BLaER1 (cell line): ENCODE measurements at regions not wholly inside any gene's neighbourhood (a gene's known extent, or its start where the extent isn't known, plus 50 kb on each side); places are given as distances from the start of the nearest gene placed in this dataset.

Experiments used
- H3K27ac ChIP-seq: shearing (Covaris generic); formaldehyde crosslinking; 2 replicates; pipeline ENCODE4 v1.8.1; 2022
- H3K27me3 ChIP-seq: shearing (Covaris generic); formaldehyde crosslinking; 2 replicates; pipeline ENCODE4 v1.8.1; 2022
- H3K36me3 ChIP-seq: shearing (Covaris generic); formaldehyde crosslinking; 2 replicates; pipeline ENCODE4 v1.8.1; 2022
- H3K4me1 ChIP-seq: shearing (Covaris generic); formaldehyde crosslinking; 2 replicates; pipeline ENCODE4 v1.8.1; 2022
- H3K4me2 ChIP-seq: shearing (Covaris generic); formaldehyde crosslinking; 2 replicates; pipeline ENCODE4 v1.8.1; 2022
- H3K4me3 ChIP-seq: shearing (Covaris generic); formaldehyde crosslinking; 2 replicates; pipeline ENCODE4 v1.8.1; 2022
- H3K9ac ChIP-seq: shearing (Covaris generic); formaldehyde crosslinking; 2 replicates; pipeline ENCODE4 v1.8.1; 2022
- H3K9me3 ChIP-seq: shearing (Covaris generic); formaldehyde crosslinking; 2 replicates; pipeline ENCODE4 v1.8.1; 2022
- H4K20me1 ChIP-seq: shearing (Covaris generic); formaldehyde crosslinking; 2 replicates; pipeline ENCODE4 v1.8.1; 2022
- Cebpa-rat ChIP-seq: shearing (Covaris generic); IDR thresholded peaks from 2 replicates; pipeline ENCODE4 v1.8.1; 2022

DNA sequence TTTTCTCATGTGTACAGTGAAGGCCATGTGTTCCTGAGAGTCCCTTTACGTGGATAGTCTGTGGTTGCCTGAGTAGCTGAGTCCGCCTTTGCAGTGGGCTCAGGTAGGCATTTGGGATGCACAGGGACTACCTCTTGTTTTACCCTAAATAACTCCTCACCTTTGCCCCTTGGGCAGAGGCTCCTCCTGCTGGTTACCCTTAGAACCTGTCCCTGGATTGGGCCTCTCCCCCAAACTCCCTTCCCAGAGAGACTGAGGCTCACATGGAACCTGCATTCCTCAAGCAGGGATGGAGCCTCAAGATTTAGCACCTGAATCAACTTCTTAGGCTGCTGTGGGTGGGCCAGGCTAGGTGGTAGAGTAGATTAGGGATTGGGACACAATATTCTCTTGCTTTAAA, 111.7 kb downstream of the FOXD2 start:
- no peaks in the 10 kb centered on the region for H4K20me1 ChIP-seq
- peaks cover 19% of the 10 kb centered on the region; the same call in 1 of the 2 replicates for H3K4me1 ChIP-seq
- H3K4me3 ChIP-seq, result no peak overlapping the region
- no peaks in the 10 kb centered on the region for H3K9me3 ChIP-seq
- H3K27ac ChIP-seq, result no peak overlapping the region
- no peaks in the 10 kb centered on the region for H3K36me3 ChIP-seq
- no peak overlapping the region for H3K9ac ChIP-seq
- no peak for TF ChIP-seq Cebpa-rat
- no peak overlapping the region for H3K4me2 ChIP-seq
- H3K27me3 ChIP-seq, result no peaks in the 10 kb centered on the region

- no peaks in the 10 kb centered on the region for H3K27me3 ChIP-seq
- no peak overlapping the region for H3K4me2 ChIP-seq
- H3K27ac ChIP-seq, result no peak overlapping the region
- peaks cover 19% of the 10 kb centered on the region; the same call in 1 of the 2 replicates for H3K4me1 ChIP-seq
- no peaks in the 10 kb centered on the region for H3K36me3 ChIP-seq
- H4K20me1 ChIP-seq, result no peaks in the 10 kb centered on the region
- no peak for TF ChIP-seq Cebpa-rat
- no peak overlapping the region for H3K9ac ChIP-seq
- no peaks in the 10 kb centered on the region for H3K9me3 ChIP-seq
- H3K4me3 ChIP-seq, result no peak overlapping the region
Observed at GRCh38 chr1:47550929-47551328, 113.1 kb downstream of the FOXD2 start.

DNA sequence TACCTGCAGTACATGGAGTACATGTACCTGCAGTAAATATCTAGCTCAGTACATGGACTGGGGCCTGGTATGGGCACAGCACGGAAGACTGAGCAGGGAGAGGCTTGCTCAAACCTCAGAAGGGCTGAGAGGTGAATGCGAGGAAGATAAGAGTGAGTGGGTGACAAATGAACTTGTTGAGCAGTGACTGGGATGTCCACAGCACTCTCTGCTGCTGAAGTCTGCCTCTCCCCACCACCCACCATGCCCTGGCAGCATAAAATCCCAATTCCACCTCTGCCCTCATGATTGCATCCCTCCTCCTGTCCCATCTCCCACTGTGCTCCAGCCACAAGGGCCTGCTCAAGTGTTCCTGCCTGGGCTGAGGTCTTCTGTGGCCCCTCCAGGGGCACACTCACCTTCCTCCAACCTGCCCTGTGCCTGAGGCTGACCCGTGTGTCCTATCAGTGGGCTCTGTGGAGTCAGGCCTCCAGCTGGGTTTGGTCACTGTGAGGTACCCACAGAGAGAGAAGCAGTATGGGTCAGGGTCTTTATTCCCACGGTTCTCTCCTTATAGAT, 114.2 kb downstream of the FOXD2 start:
- H3K4me2 ChIP-seq, result no peak overlapping the region
- H3K36me3 ChIP-seq, result no peaks in the 10 kb centered on the region
- peaks cover 19% of the 10 kb centered on the region; the same call in 1 of the 2 replicates for H3K4me1 ChIP-seq
- no peaks in the 10 kb centered on the region for H4K20me1 ChIP-seq
- H3K9ac ChIP-seq, result no peak overlapping the region
- no peaks in the 10 kb centered on the region for H3K27me3 ChIP-seq
- H3K4me3 ChIP-seq, result no peak overlapping the region
- no peak overlapping the region for H3K27ac ChIP-seq
- no peaks in the 10 kb centered on the region for H3K9me3 ChIP-seq
- no peak for TF ChIP-seq Cebpa-rat

DNA sequence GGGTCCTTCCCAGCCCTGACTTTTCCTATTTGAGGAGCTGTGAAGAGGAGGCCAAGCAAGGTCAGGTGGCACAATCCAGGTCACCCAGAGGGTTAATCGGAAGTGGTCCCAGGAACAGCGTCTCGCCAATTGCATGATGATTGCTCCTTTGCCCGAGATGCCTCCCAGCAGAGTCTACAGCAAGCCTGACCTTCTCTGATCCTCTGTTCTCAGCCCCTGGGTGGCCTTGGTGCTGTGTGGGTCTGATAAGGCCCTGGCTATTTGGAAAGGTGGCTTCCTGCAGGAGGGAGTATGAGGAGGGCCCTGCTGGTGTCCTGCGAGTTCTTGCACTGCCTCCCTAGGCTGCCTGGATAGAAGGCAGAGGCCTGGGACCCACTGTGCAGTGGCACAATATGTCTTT, 116.2 kb downstream of the FOXD2 start:
- no peaks in the 10 kb centered on the region for H3K27me3 ChIP-seq
- H3K9me3 ChIP-seq, result no peaks in the 10 kb centered on the region
- no peak overlapping the region for H3K4me3 ChIP-seq
- H3K9ac ChIP-seq, result no peak overlapping the region
- no peak overlapping the region for H3K4me2 ChIP-seq
- H3K4me1 ChIP-seq, result 0 out of 2 replicates have a peak, but pooled peaks cover 5% of the 10 kb centered on the region
- no peaks in the 10 kb centered on the region for H3K36me3 ChIP-seq
- TF ChIP-seq Cebpa-rat, result no peak
- H4K20me1 ChIP-seq, result no peaks in the 10 kb centered on the region
- no peak overlapping the region for H3K27ac ChIP-seq

GRCh38 chr1:47554901-47555300, 117.1 kb downstream of the FOXD2 start:
- H3K4me3 ChIP-seq, result no peak overlapping the region
- no peak overlapping the region for H3K4me2 ChIP-seq
- H3K4me1 ChIP-seq, result 0 out of 2 replicates have a peak, but pooled peaks cover 5% of the 10 kb centered on the region
- no peaks in the 10 kb centered on the region for H3K9me3 ChIP-seq
- H3K36me3 ChIP-seq, result no peaks in the 10 kb centered on the region
- no peak for TF ChIP-seq Cebpa-rat
- H4K20me1 ChIP-seq, result no peaks in the 10 kb centered on the region
- no peak overlapping the region for H3K9ac ChIP-seq
- H3K27me3 ChIP-seq, result no peaks in the 10 kb centered on the region
- H3K27ac ChIP-seq, result no peak overlapping the region

DNA sequence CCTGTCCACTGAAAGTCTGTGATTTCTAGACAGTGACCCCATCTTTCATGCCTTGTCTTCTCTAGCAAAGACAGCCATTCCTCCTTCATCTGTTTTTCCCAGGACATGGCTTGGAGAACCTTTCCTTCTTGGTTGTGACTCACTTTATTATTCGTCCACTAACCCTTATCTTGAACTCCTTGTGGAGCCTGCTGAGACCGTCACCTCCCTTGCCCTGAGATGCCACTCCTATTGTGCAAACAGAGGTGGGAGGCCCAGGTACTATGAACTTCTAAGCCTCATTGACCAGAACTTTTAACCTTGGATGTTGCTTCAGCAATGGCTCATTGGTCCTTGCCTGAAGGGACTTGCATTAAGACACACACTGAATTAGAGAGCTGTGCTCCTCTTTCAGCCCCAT, 117.5 kb downstream of the FOXD2 start:
- Histone ChIP-seq H3K27me3 (no peaks in the 10 kb centered on the region), H3K4me2 (no peak overlapping the region), H3K4me3 (no peak overlapping the region), H3K4me1 (0 out of 2 replicates have a peak, but pooled peaks cover 5% of the 10 kb centered on the region), H3K9ac (no peak overlapping the region), H3K36me3 (no peaks in the 10 kb centered on the region), H3K27ac (no peak overlapping the region), H3K9me3 (no peaks in the 10 kb centered on the region), H4K20me1 (no peaks in the 10 kb centered on the region)
- no peak for TF ChIP-seq Cebpa-rat

DNA sequence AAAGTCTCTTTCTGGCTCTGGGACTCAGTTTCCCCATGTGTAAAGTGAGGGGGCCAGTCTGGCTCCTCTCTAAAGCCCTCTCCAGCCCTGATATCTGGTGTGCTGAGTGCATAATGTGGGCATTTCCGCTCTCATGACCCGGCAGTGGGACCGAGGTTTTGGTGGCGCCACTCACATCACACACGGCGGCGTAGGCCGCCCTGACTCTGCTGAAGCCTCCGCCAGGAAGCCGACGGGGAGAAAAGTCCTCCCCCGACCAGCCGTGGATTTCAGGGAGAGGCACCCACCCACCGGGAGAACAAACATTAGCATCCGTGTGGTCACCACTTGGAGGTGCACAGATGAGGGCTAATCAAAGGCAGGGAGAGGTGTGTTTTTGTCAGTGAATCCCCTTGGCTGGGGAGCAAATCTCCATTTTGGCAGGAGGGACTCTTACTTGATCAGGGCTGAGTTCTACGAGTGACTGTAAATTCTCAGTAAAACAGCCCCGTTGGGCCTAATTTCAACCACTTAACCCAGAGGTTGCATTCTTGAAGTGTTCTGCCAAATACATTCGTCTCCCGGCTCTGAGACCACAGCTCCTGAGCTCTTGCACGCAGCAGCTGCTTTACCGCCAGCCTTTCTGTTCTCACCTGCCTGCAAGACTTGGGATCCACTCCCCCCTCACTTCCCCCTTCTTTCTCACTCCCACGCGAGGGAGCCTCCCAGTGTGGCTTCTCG, 118.2 kb downstream of the FOXD2 start:
- TF ChIP-seq Cebpa-rat, result no peak

GRCh38 chr1:47557066-47557465, 119.2 kb downstream of the FOXD2 start:
- H3K4me2 ChIP-seq, result no peak overlapping the region
- H3K9me3 ChIP-seq, result no peaks in the 10 kb centered on the region
- peaks cover 17% of the 10 kb centered on the region for H3K4me1 ChIP-seq
- H3K27ac ChIP-seq, result no peak overlapping the region
- H4K20me1 ChIP-seq, result no peaks in the 10 kb centered on the region
- no peaks in the 10 kb centered on the region for H3K27me3 ChIP-seq
- H3K9ac ChIP-seq, result no peak overlapping the region
- no peak for TF ChIP-seq Cebpa-rat
- H3K4me3 ChIP-seq, result no peak overlapping the region
- H3K36me3 ChIP-seq, result no peaks in the 10 kb centered on the region

More for the DNA sequence above, 118.2 kb downstream of the FOXD2 start:
- no peaks in the 10 kb centered on the region for H4K20me1 ChIP-seq
- H3K4me1 ChIP-seq, result peaks cover 9% of the 10 kb centered on the region
- H3K27me3 ChIP-seq, result no peaks in the 10 kb centered on the region
- H3K9ac ChIP-seq, result no peak overlapping the region
- no peak overlapping the region for H3K4me2 ChIP-seq
- no peak overlapping the region for H3K27ac ChIP-seq
- no peaks in the 10 kb centered on the region for H3K36me3 ChIP-seq
- H3K9me3 ChIP-seq, result no peaks in the 10 kb centered on the region
- H3K4me3 ChIP-seq, result no peak overlapping the region

DNA sequence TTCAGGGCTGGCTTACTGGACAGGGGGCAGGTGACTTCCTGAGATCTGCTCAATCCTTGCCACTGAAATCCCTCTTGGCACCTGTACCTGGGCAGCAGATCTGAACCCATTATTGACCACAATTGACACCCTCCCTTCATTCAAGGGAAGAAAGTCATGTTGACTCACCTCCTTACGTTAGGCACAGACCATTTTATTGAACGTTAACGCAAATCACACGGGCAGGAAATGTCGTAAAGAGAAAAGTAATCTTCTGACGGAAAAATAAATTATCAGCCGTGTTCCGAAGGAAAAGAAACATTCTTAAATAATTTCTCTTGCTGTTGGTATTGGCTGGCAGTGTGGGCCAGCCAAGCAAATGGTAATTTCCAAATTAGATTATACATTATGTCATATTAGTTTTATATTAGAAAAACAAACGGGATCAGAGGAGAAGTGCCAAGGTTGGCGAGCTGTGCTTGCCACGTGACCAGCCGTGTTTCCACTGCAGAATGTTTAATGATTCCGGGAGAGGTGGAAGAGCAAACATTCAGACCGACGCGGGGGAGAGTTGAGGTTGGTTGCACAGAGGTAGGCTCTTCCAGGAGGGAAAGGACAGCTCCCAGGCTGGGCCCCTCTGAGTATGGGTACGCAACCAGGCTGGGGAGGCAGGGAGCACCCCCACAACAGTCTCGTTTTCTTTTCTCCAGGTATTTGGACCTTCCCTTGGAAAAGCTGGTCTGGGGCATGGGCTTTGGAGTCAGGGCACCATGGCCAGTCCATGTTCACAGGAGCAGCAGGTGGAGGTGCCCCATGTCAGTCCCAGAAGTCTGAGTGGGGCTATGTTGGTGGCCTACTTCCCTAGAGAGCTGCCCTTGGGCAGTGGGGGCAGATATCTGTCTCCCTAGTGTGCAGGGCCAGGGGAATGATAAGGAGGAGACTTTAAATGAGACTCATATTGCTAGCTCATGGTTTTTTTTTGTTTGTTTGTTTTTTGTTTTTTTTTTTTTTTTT, 121.1 kb downstream of the FOXD2 start:
- Histone ChIP-seq H3K4me3 (no peak overlapping the region), H3K27ac (no peak overlapping the region), H3K4me1 (peaks cover 36% of the 10 kb centered on the region), H3K27me3 (no peaks in the 10 kb centered on the region), H4K20me1 (no peaks in the 10 kb centered on the region), H3K36me3 (no peaks in the 10 kb centered on the region), H3K9me3 (no peaks in the 10 kb centered on the region), H3K4me2 (no peak overlapping the region), H3K9ac (no peak overlapping the region)
- TF ChIP-seq Cebpa-rat, result no peak
